IMR-90 (cell line): ENCODE measurements at regions not wholly inside any gene's neighbourhood (a gene's known extent, or its start where the extent isn't known, plus 50 kb on each side); places are given as distances from the start of the nearest gene placed in this dataset.

Experiments used
- ATAC-seq: fragments of 200-7000 bp; cut with Tn5 transposase; 2 replicates; pipeline ENCODE4 v1.9.1; 2020; ENCODE audit warnings: low read depth, mild to moderate bottlenecking, moderate library complexity
- BruUV-seq: library from RNA; stranded (reverse); fragments of 400-500 nt; replicated peaks from 2 replicates; lab custom pipeline; 2021; lab: Mats Ljungman, UMichigan
- CTCF ChIA-PET: fragments of 300-600 bp; formaldehyde crosslinking; extraction: SDS; loops from one replicate; lab custom pipeline; 2021; ENCODE audit warnings: antibody characterized with exemption; lab: Yijun Ruan, JAX
- POLR2A ChIA-PET: fragments of 300-600 bp; sonication (Branson Sonifier 250); formaldehyde crosslinking; loops from one replicate; lab custom pipeline; 2022; ENCODE audit warnings: antibody characterized with exemption; ENCODE audit not compliant: unreplicated experiment; lab: Charles Lee
- DNase-seq: peaks from one replicate; pipeline ENCODE4 v3.0.0; 2013
- H2AFZ ChIP-seq: replicated peaks from 2 replicates; pipeline ENCODE3; 2013; ENCODE audit warnings: low read length, mild to moderate bottlenecking; ENCODE audit not compliant: poor library complexity
- H2AK5ac ChIP-seq: 2 replicates; pipeline ENCODE4 v1.6.1; 2013; ENCODE audit warnings: low read depth, low read length, inconsistent platforms
- H2AK9ac ChIP-seq: replicated peaks from 2 replicates; pipeline ENCODE3; 2013; ENCODE audit warnings: mild to moderate bottlenecking, low read depth, low read length, moderate library complexity; ENCODE audit not compliant: poor library complexity
- H2BK120ac ChIP-seq: 2 replicates; pipeline ENCODE4 v1.6.1; 2013; ENCODE audit warnings: low read depth, low read length, inconsistent platforms
- H2BK15ac ChIP-seq: 3 replicates; pipeline ENCODE4 v1.6.1; 2013; ENCODE audit warnings: low read depth, low read length, inconsistent platforms
- H2BK20ac ChIP-seq: 2 replicates; pipeline ENCODE4 v1.6.1; 2013; ENCODE audit warnings: low read depth, mild to moderate bottlenecking, inconsistent platforms, low read length, moderate library complexity
- H2BK5ac ChIP-seq: 2 replicates; pipeline ENCODE4 v1.6.1; 2013; ENCODE audit warnings: mild to moderate bottlenecking, low read depth, low read length, inconsistent platforms; ENCODE audit not compliant: poor library complexity, severe bottlenecking
- H3K14ac ChIP-seq: replicated peaks from 2 replicates; pipeline ENCODE4 v1.6.1; 2013; ENCODE audit warnings: low read depth, low read length, inconsistent platforms
- H3K18ac ChIP-seq: 2 replicates; pipeline ENCODE4 v1.6.1; 2013; ENCODE audit warnings: low read depth, low read length, control low read depth
- H3K23ac ChIP-seq: 2 replicates; pipeline ENCODE4 v1.6.1; 2013; ENCODE audit warnings: low read depth, low read length, inconsistent platforms
- H3K27ac ChIP-seq: 2 replicates; pipeline ENCODE4 v1.5.1; 2013; ENCODE audit warnings: mild to moderate bottlenecking, control low read depth, low read length; ENCODE audit not compliant: insufficient read depth
- H3K27me3 ChIP-seq: 2 replicates; pipeline ENCODE4 v1.6.1; 2013; ENCODE audit warnings: low read length; ENCODE audit not compliant: control insufficient read depth, insufficient read depth
- H3K36me3 ChIP-seq: 2 replicates; pipeline ENCODE4 v1.6.1; 2013; ENCODE audit warnings: low read length, mixed read lengths; ENCODE audit not compliant: control insufficient read depth, insufficient read depth
- H3K4ac ChIP-seq: 2 replicates; pipeline ENCODE4 v1.6.1; 2013; ENCODE audit warnings: low read depth, low read length, inconsistent platforms
- H3K4me1 ChIP-seq: 2 replicates; pipeline ENCODE4 v1.6.1; 2013; ENCODE audit warnings: low read length, mixed read lengths; ENCODE audit not compliant: control insufficient read depth, insufficient read depth
- H3K4me2 ChIP-seq: 2 replicates; pipeline ENCODE4 v1.6.1; 2013; ENCODE audit warnings: low read depth, mild to moderate bottlenecking, control low read depth, low read length, moderate library complexity
- H3K4me3 ChIP-seq: 2 replicates; pipeline ENCODE4 v1.5.1; 2013; ENCODE audit warnings: low read depth, mild to moderate bottlenecking, control low read depth, low read length, moderate library complexity; ENCODE audit not compliant: insufficient read depth
- H3K56ac ChIP-seq: 2 replicates; pipeline ENCODE4 v1.6.1; 2013; ENCODE audit warnings: low read length, inconsistent platforms; ENCODE audit not compliant: insufficient read depth; ENCODE audit errors: extremely low read depth
- H3K79me1 ChIP-seq, 2 experiments: 2 replicates each; pipeline ENCODE4 v1.6.1; 2013; ENCODE audit warnings: low read length in 2 of 2, inconsistent platforms in 1 of 2, low read depth in 1 of 2
- H3K9ac ChIP-seq: 2 replicates; pipeline ENCODE4 v1.6.1; 2013; ENCODE audit warnings: low read depth, low read length, control low read depth
- H3K9me1 ChIP-seq: 2 replicates; pipeline ENCODE4 v1.6.1; 2013; ENCODE audit warnings: low read length, inconsistent platforms; ENCODE audit not compliant: insufficient read depth
- H3K9me3 ChIP-seq: 2 replicates; pipeline ENCODE4 v1.6.1; 2013; ENCODE audit warnings: low read length; ENCODE audit not compliant: control insufficient read depth, insufficient read depth
- H4K20me1 ChIP-seq: 2 replicates; pipeline ENCODE4 v1.6.1; 2013; ENCODE audit warnings: low read length, inconsistent platforms; ENCODE audit not compliant: insufficient read depth
- H4K5ac ChIP-seq: 2 replicates; pipeline ENCODE4 v1.6.1; 2013; ENCODE audit warnings: mild to moderate bottlenecking, low read depth, low read length, control low read depth
- H4K8ac ChIP-seq, 2 experiments: 2 replicates each; pipeline ENCODE4 v1.6.1; 2013; ENCODE audit warnings: low read depth in 2 of 2, low read length in 2 of 2, control low read depth in 1 of 2, inconsistent platforms in 1 of 2
- H4K91ac ChIP-seq: 2 replicates; pipeline ENCODE4 v1.6.1; 2013; ENCODE audit warnings: low read depth, low read length, inconsistent platforms; ENCODE audit not compliant: insufficient read depth
- BHLHE40 ChIP-seq: fragments of 150-350 bp; IDR thresholded peaks from 2 replicates; pipeline ENCODE4 v1.6.1; 2016; ENCODE audit warnings: mild to moderate bottlenecking, low read depth, low read length
- CHD1 ChIP-seq: IDR thresholded peaks from 2 replicates; pipeline ENCODE4 v1.6.1; 2012; ENCODE audit warnings: low read depth, low read length, improper control_type of control experiment
- ELK1 ChIP-seq: fragments of 150-350 bp; IDR thresholded peaks from 2 replicates; pipeline ENCODE4 v1.6.1; 2016; ENCODE audit warnings: low read depth, mild to moderate bottlenecking, low read length, moderate library complexity, borderline replicate concordance
- NFE2L2 ChIP-seq: fragments of 150-350 bp; IDR thresholded peaks from 2 replicates; pipeline ENCODE4 v1.6.1; 2016; ENCODE audit warnings: low read depth, mild to moderate bottlenecking, low read length
- POLR2A ChIP-seq: IDR thresholded peaks from 2 replicates; pipeline ENCODE4 v1.6.1; 2012; ENCODE audit warnings: mild to moderate bottlenecking, low read depth, low read length
- RAD21 ChIP-seq: IDR thresholded peaks from 2 replicates; pipeline ENCODE4 v1.6.1; 2012; ENCODE audit warnings: low read length, improper control_type of control experiment
- RCOR1 ChIP-seq: IDR thresholded peaks from 2 replicates; pipeline ENCODE4 v1.6.1; 2012; ENCODE audit warnings: mild to moderate bottlenecking, low read length, improper control_type of control experiment; ENCODE audit not compliant: insufficient replicate concordance
- RFX5 ChIP-seq: IDR thresholded peaks from 2 replicates; pipeline ENCODE4 v1.8.0; 2012; ENCODE audit warnings: low read depth, mild to moderate bottlenecking, low read length, moderate library complexity
- WGBS, 2 experiments: methylation state at CpG; one replicate each; pipeline versions ENCODE4 v1.1.5 to v1.1.7; 2013; ENCODE audit warnings: missing lambda C conversion rate in 2 of 2; ENCODE audit not compliant: insufficient read length in 1 of 2; ENCODE audit errors: extremely low coverage in 2 of 2; 5-methylcytosine and 5-hydroxymethylcytosine counted together
- dilution Hi-C: fragments of 300-500 bp; cut with HindIII; formaldehyde crosslinking; loops from one replicate; pipeline ENCODE4 v1.14.3; 2018; ENCODE audit warnings: low sequenced_read_pairs; ENCODE audit not compliant: unreplicated experiment
- in situ Hi-C: fragments of 300-500 bp; cut with MboI; formaldehyde crosslinking; loops from 3 replicates; pipeline ENCODE4 v1.14.3; 2019; ENCODE audit warnings: low sequenced_read_pairs, inconsistent platforms, mixed read lengths
- intact Hi-C: fragments of 100-400 bp; cut with micrococcal nuclease; formaldehyde crosslinking; loops from 2 replicates; pipeline ENCODE4 v1.10.0; 2022

DNA sequence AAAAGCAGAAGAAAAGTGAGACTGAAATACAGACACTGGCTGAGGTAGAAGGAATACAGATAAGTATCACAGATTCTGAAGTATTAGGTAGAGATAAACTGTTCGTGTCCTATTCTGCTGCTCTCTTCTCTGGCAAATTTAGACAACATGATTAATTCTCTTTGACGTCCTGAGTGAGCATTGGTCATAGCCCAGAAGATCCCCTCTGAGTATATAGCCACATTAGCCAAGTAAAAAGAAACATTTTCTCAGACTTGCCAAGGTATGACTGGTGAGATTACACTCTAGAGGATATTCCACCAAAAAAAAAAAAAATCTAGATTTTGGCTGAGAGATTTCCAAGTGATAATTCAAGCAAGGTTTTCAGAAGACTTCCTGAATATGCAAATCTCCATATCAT, 111.4 kb upstream of the ALCAM start:
- POLR2A ChIA-PET: no interaction called here
- dilution Hi-C loops: no loop called here

More for the DNA sequence above, 111.4 kb upstream of the ALCAM start:
- Histone ChIP-seq H3K14ac (no peak overlapping the region), H3K4me1 (no peaks in the 10 kb centered on the region), H3K9me3 (peaks cover 4% of the 10 kb centered on the region), H4K5ac (no peak overlapping the region), H3K18ac (no peak overlapping the region), H3K36me3 (no peaks in the 10 kb centered on the region), H4K8ac (no peak overlapping the region), H2AK5ac (no peak overlapping the region), H2AFZ (no peak overlapping the region), H2BK120ac (no peak overlapping the region), H2AK9ac (no peak overlapping the region), H4K20me1 (no peaks in the 10 kb centered on the region), H3K9ac (no peak overlapping the region), H3K79me1 (no peaks in the 10 kb centered on the region), H3K4me2 (no peak overlapping the region), H3K27me3 (no peaks in the 10 kb centered on the region), H2BK15ac (no peak overlapping the region), H3K23ac (no peak overlapping the region), H3K9me1 (no peaks in the 10 kb centered on the region), H2BK5ac (no peak overlapping the region), H3K56ac (no peak overlapping the region), H3K27ac (no peak overlapping the region), H2BK20ac (no peak overlapping the region), H4K91ac (no peak overlapping the region), H3K4ac (no peak overlapping the region), H3K4me3 (no peak overlapping the region)
- ATAC-seq (no peak), DNase-seq (peak; percentile 8)
- 33% methylated on average over 1 of the region's 2 CpGs; no CpG with 5 or more reads in 1 of the 2 experiments for WGBS, 2 experiments
- intact Hi-C loops: no loop called here
- no peak for TF ChIP-seq NFE2L2
- no peak for TF ChIP-seq RCOR1
- no peak for TF ChIP-seq RFX5
- TF ChIP-seq BHLHE40: no peak
- no peak for TF ChIP-seq ELK1
- TF ChIP-seq CHD1: no peak
- no peak for TF ChIP-seq POLR2A
- TF ChIP-seq RAD21: no peak
- BruUV-seq: no TSS peak
- CTCF ChIA-PET: interaction anchor here (1.4 kb wide), 1 partner anchor 12 kb away, joined by 4 read pairs; no protein-coding TSS in a partner anchor
- in situ Hi-C loops: no loop called here
